EH (cell line): ENCODE measurements at regions not wholly inside any gene's neighbourhood (a gene's known extent, or its start where the extent isn't known, plus 50 kb on each side); places are given as distances from the start of the nearest gene placed in this dataset.

Experiments used
- DNase-seq: peaks from one replicate; pipeline ENCODE4 v3.0.0-alpha.2; 2015; ENCODE audit warnings: low read depth

DNA sequence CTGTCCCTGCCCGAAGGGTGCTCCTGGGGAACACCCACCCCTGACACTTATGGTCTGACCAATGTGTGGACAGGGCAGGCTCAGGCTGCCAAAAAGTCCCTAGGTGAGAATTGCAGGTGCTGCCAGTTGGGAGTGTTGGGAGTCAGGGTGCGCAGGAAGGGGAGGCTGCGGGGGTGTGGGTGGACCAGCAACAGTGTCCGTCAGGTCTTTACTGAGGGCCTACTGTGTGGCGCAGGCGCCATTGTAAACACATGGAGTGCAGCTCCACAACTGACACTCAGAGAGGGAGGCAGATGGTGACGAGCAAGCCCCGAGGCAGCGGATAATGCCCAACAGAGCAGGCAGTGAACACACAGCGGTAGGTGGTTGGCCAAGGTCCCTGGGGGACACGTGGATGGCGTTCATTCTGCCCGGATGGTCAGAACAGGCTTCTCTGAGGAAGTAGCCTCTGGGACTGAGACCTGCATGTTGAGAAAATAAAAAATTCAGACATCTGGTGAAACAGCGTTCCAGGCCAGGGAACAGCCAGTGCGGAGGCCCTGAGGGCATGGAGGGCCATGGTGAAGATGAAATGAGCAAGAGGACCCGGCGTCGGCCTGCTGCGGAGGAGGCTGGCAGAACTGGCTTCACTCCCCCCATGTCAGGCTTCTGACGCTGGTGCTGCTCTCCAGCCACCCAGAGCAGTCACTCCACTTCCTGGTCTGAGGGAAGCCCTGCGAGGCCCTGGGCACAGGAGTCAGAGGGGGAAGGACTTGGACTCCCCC is 136.2 kb upstream of the ZBTB40 start:
- DNase-seq = no peak

DNA sequence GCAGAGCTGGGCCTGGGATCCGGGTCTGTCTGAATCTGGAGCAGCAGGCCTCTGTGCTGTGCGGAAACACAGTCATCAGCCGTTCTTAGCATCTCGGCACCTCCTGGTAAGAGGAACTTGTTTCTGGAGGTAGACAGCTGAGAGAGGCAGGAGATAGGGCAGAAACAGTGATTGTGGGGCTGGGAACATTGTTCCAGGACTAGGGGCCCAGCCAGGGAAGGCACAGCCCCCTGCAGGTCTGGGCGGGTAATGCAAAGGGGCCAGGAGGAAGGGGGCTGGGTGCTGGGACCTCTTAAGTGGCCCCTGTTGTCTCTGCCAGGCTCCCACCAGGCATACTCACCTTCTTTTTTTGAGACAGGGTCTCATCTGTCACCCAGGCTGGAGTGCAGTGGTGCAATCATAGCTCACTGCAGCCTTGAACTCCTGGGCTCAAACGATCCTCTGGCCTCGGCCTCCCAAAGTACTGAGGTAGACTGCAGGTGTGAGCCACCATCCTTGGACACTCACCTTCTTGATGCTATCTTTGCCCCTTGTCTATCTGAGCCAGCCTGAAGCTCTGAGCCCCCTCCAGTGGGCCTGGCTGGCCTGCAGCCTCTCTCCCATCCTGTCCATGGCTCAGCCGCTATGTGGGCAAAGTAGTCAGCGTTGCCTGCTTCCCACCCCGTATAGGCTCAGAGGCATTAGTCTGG is 134.3 kb upstream of the ZBTB40 start:
- no peak for DNase-seq

DNA sequence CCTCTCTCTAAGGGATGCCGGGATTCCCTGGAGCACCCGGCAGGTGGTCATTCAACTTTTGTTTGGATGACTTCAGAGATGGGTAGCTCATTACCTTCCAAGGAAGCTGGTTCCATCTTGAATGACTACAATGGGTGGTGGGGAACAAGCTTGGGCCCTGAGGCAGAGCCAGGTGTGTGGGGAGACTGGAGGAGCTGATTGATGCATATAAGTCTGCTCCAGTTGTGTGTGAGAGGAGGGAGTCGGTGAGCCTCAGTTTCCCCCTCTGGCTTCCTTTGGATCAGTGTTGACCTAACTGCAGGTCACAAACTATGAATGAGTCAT is 133.8 kb upstream of the ZBTB40 start:
- DNase-seq = no peak

DNA sequence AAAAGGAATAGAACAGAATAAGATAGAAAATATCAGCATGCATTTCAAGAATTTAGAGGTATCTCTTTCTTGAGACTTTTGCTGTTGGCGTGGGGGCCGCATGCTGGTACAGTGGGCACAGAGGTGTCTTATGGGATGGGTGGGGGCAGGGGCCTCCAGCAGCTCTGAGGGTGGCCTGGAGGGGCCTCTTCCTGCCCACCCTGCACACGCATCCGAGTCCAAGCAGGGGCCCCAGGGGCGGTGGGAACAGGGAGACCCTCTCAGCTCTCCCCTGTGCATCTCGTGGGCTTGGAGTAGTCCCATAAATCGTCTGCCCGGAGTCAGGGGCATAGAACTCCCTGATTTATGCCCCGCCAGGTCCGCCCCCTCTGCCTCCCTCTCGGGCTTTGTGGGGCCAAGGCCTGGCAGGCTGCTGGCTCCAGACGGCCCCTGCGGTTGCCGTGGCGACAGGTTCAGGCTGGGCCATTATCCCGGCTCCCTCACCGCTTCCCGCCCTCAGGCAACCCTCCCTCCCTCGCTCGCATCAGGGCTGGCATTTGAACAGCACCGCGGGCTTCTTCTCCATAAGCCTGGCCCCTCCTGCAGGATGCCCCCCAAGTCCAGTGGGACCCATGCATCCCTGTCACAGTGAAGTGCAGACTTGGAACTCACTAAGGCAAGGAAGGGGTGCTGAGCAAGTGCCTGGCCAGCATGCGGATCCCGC is 133.2 kb upstream of the ZBTB40 start:
- no peak for DNase-seq

DNA sequence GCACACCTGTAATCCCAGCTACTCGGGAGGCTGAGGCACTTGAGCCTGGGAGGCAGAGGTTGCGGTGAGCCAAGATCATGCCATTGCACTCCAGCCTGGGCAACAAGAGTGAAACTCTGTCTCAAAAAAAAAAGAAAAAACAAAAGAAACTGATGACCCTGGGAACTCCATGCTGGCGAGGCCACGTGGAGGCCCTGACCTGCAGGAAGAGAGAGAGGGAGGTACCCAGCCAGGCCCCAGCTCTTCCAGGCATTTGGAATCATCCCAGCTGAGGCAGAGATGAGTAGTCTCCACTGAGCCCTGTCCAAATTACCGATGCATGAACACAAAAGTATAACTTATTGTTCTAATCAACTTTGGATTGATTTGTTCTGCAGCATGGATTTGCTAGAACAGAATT is 132.0 kb upstream of the ZBTB40 start:
- no peak for DNase-seq

DNA sequence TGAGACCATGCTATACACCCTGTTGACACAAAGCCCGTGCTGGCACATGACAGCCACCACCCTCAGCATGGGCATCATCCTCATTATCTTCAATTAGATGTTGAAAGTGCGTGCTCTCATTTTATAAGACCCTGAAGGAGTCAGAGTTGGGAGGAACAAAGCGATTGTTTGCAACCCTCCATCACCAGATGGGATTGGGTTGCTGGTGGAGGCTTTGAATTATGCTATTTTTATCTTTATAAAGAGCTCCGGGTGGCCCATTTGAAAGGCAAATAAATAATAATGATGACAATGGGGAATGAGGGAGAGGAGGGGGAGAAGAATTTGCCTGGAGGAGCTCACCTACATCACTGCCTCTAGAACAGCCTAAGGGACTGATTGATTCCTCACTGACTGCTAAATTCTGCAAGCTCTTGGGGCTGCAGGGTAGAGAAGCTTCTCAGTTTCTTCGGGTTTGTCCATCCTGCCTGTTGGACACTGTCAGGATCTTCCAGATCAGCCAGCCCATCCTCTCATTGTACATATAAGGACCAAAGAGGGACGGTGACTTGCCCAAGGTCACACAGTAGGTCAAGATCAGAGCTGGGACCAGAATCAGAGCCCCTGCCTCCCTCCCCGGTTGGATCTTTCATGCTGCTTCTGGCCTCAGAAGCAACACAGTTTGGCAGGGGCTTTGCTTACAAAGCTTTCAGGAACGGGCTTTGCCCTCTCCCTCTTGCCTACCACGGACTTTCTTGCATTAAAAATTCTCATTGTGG is 130.9 kb upstream of the ZBTB40 start:
- no peak for DNase-seq

DNA sequence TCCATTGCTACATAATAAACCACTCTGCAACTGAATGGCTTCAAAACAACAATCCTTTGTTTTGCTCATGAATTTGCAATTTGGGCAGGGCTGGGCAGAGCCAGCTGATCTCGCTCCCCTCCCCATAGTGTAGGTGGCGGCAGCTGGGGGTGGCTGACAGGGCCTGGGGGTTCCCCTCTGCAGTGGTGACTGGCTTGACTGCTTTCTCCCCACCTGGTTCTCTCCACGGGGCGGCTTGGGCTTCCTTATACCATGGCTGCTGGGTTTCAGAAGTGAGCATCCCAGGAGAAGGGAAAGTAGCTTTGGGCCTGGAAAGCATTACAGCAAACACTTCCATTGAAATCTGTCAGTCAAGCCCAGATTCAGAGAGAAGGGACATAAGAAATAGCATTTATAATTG is 129.7 kb upstream of the ZBTB40 start:
- no peak for DNase-seq

DNA sequence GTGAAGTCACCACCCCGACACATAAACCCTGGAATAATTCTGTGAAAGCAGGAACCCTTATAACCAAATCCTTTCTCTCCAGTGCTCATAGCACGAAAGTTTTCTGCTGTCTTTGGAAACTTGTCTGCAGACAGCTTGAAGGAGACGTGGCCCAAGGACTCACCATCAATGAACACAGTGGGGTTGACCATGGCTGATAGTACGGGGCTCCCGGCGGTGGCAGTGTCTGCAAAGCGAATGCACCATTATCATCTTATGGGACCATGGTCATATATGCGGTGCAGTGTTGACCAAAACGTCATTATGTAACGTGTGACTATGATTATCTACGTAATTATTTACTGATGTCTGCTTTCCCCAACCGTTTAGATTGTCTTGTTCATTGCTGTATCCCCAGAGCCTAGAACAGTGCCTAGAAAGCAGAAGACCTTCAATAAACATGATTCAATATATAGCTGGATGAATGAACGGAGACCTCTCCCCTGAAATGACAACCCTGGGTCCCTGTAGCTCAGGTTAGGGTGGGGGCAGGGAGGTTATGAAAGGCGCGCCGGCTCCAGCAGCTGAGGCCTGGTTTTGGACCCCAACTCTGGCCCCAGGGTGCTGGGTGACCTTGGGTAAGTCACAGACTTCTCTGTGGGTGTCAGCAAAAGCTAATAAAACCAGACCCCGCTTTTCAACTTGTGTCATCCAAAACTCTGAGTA is 128.4 kb upstream of the ZBTB40 start:
- DNase-seq = no peak

DNA sequence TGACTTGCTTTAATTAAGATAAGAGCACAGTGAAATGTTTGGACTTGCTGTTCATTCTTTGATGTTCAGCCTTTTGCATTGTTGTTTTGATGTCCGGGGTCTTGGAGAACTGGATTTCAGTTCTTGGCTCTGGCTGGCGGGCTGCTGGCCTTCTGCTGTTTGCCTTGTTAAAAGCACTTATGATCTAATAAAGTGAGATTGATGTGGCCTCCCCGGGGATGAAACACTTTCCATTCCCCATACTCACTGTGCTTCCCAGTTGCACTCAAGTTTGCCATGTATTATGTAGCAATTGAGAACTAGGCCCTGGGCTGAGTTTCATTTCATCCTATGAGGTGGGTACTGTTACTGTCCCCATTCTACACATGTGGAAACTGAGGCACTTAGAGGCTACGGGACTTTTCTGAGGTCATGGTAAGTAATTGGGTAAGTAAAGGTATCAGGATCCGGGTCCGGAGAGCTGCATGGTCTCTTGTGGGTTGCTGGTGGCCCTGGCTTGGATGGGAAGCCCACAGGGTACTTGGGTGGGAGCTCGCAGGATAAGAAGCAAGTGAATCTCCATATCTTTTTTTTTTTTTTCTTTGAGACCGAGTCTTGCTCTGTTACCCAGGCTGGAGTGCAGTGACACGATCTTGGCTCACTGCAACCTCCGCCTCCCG is 127.7 kb upstream of the ZBTB40 start:
- DNase-seq = no peak

DNA sequence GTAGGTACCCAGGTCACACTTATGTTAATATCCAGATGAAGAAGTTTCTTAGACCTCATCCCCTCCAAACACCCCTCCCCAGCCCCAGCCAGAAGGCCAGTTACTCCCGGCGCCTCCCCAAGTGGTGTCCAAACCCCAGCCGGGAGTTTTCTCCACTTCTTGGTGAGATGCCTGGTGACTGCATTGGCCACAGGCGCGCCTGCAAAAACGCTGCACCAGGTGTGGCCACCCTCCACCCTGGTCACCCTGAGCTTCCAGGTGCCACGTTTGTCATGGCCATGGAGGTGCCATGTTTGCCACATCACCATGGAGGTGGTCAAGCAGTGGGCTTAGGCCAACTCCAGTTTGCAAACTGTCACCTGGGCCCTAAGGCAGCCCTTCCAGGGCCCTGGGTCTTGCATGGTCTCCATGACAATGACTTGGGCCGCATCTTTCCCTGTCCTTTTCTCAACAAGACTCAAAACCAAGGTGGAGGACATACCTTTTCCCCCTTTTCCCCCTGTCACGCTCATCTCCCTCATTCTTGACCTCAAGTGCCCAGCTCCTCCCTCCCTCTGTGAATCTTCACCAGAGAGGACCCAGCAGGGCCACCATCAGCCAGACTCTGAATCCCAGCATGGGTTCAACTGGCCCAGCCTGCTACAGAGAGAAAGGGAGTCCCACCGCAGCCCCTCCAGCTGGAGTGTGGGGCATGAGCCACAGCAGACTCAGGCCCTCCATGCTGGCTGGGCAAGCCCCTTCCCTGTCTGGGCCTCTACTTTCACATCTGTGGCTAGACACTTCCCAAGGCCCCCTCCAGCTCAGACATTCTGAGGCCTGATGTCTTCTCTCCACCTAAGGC is 125.9 kb upstream of the ZBTB40 start:
- no peak for DNase-seq

DNA sequence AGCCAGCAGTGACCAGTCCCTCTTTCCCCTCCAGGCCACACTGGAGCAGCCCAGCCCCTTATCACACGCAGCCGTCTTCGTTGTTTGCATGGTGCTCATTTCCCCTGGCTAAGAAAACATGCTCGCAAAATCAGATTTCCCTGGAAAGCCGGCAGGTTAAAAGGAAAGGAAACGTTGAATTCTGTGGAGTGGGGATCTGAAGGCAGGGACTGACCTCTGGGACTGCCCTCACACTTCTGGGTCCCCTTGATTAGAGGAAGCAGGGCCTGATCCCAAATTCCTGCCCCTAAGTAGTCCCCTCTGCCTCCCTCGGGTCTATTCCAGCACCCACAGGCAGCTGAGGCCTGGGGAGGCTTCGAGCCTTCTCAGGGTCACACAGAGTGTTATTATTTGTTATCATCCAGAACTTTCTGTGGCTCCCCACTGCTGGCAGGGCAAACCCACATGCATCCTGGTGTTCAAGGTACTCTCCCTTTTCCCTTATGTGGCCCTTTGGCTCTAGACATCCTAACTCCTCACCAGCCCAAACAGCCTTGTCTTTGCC is 125.2 kb upstream of the ZBTB40 start:
- DNase-seq = no peak

DNA sequence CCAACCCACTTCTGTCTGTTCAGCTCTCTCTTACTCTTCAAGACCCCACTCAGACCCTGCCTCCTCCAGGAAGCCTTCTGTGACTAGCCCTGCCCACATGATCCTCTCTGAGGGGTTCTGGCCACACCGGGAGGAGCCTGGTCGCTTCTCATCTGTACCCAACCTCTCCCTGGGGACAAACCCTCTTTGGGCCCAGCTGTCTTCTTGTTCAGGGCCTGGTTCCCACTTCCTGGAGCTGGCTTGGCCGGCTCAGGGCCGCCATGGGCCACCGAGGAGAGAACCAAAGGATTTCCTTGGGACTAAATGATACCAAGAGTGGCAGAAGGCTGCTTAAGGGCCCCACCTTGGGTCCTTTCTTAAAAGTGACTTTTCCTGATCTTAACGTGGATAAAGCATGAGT is 124.7 kb upstream of the ZBTB40 start:
- DNase-seq = no peak

DNA sequence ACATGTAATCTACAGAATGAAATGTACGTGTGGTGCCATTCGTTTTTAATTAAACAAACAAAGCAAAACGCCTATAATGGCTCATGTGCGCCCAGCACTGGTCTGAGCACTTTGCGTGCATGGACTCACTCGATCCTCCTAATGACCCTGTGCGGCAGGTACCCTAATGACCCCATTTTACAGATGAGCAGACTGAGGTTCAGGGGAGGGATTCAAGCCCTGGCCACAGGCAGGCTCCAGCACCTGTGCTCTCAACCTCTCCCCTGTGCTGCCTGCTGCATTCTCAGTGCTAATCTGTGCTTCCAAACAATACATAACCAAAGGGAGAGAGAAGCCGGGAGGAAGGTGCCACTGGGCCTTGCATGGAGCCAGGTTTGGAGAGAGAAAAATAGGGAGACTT is 124.2 kb upstream of the ZBTB40 start:
- DNase-seq = no peak

DNA sequence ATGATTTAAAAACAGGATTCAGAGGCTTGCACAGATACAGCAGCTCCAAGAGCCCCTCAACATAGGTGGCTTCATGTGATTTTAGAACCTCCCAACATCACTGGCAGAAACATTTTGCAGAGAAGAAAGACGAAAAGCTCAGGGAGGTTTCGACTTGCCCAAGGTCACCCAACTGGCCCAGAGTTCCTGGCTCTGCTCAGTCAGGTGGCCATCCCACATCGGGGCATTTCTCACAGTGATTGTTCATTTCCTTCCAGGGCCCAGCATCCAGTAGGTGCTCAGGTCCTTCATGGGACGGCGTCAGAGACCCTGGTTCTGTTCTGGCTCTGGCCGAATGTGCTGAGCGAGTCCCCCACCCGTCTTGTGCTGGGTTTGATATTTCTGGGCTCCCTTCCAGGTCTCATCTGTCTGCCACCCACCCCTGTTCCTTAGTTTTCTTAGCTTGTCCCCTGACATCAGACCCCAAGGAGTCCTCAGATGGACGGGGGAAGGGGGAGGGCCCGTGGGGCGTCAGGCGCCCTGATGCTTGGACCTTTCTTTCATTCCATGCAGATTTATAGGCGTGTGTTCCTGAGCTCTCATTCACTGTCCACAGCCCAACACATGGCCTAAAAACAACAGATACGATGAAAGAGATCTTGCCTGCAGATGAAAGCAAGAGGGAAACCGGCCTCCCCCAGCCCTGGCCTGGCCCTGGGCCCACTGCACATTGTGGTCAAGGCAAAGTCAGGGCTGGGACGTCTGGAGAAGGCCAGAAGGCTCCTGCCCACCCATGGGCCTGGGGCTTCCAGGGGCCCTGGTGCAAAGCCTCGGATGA is 123.1 kb upstream of the ZBTB40 start:
- no peak for DNase-seq

DNA sequence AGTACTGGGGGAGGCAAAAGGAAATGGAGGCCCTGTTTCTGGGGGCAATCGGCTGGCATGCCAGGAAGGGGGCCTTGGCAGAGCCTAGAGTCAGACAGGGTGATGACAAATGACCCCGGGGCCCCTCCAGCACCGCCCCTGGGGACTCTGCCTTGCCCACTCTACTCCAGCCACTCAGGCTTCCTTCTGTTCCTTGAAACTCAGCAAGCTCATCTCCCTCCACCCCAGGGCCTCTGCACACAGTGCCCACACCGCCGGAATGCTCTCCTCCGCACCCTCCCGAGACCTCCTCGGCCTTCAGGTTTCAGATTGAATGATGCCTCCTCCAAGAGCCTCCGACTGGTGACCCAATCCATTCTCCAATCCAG is 122.5 kb upstream of the ZBTB40 start:
- DNase-seq = no peak

DNA sequence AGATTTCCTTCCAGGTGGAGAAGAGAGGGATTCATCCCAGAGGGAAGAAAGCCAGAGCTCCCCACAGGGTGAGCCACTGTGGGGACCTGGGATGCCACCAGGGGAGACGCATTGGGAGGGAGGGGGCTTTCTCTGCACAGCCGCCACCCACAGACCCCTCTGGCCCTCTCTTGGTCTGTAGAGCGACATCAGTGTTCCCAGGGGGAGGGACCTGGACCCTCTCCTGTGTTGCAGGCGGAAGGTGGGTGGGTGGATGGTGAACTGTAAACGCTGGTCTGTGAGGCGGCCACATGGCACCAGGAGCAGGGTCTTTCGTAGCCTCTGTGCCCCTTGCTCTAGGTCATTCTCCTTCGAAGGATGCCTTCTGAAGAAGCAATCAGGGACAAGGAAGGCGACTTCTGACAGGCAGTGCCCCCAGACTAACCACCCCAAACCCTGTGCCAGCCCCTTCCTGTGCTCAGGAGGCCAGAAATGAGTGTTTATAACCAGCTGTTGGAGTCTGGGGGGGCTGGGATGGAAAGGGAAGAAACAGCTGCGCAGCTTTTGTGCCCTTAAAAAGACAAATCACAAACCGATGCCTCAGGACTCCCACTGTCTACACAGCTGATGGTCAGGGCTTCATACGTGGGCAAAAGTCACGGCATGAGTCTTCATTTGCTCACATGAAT is 121.4 kb upstream of the ZBTB40 start:
- no peak for DNase-seq

DNA sequence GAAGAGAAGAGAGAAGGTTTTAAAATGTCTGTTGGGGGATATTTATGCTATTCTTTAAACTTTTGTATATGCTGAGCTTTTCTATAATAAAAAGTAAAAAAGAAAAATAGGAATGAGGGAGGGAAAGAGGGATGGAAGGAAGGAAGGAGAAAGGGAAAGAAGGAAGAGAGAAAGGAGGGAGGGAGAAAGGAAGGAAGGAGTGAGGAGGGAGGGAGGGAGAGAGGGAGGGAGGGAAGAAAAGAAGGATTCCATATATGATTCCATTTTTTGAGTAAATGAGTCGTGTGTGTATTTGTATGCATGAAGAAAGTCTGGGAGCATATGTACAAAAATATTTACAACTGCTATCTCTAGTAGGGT is 120.9 kb upstream of the ZBTB40 start:
- DNase-seq = no peak

DNA sequence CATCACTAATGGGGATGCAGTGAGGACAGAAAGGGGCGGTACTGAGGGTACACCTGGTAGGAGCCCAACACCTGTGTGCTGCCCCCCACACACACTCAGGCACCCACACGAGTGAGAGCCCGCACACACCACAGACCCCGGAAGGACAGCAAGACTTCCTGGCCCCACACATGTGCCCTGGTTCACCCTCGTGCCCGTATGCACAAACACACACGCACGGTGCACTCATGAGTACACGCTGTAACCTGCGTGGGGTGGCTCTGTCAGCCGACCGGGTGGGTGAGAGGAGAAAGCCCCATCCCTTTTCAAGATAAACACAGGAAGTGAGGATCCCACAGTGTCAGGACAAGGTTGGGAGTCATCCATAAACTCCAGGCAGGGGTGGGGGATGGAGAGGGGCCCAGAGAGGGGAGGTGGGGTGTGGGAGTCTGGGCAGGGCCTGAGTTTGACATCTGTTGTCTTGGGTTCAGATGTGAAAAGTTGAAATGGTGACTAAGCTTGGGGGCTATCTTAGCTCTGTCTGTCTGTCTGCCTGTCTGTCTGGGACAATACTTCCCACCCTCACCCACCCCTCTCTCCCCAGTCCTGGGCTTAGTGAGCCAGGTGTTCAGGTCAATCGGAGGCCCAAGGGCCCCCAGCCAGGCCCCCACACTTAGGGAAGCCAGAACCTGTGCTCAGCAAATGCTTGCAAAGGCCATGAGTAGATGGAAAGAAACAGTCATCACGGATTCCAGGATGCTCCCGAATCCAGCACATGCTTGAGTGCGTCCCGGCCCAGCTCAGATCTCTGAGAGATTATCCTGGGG is 119.8 kb upstream of the ZBTB40 start:
- DNase-seq = no peak
